ENCODE measurements at regions not wholly inside any gene's neighbourhood (a gene's known extent, or its start where the extent isn't known, plus 50 kb on each side); places are given as distances from the start of the nearest gene placed in this dataset.

DNA sequence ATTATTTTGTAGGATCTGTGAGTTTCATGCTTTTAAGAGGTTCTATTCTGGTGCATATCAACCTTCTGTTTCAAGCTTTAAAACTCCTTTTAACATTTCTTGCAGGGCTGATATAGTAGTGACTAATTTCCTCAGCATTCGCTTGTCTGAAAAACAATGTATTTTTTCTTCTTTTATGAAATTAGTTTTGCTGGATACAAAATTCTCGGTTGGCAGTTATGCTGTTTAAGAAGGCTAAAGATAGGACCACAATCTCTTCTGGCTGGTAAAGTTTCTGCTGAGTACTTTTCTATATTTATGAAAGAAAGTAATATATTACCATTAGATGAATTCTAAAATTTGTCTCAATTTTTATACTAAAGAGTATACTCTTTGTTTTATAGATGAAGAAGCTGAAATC lies 487.8 kb upstream of the SPRY2 start:
- Histone ChIP-seq H3K4me3 (IDR thresholded peaks at IDR 0.05; ENCODE audit: insufficient read depth, low read depth, low read length) (no peak overlapping the region), H3K27ac (no peak overlapping the region)
- TF ChIP-seq, protein P1, sequence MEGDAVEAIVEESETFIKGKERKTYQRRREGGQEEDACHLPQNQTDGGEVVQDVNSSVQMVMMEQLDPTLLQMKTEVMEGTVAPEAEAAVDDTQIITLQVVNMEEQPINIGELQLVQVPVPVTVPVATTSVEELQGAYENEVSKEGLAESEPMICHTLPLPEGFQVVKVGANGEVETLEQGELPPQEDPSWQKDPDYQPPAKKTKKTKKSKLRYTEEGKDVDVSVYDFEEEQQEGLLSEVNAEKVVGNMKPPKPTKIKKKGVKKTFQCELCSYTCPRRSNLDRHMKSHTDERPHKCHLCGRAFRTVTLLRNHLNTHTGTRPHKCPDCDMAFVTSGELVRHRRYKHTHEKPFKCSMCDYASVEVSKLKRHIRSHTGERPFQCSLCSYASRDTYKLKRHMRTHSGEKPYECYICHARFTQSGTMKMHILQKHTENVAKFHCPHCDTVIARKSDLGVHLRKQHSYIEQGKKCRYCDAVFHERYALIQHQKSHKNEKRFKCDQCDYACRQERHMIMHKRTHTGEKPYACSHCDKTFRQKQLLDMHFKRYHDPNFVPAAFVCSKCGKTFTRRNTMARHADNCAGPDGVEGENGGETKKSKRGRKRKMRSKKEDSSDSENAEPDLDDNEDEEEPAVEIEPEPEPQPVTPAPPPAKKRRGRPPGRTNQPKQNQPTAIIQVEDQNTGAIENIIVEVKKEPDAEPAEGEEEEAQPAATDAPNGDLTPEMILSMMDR (conservative IDR thresholded peaks at IDR 0.05; ENCODE audit: low read depth, low read length): no peak

DNA sequence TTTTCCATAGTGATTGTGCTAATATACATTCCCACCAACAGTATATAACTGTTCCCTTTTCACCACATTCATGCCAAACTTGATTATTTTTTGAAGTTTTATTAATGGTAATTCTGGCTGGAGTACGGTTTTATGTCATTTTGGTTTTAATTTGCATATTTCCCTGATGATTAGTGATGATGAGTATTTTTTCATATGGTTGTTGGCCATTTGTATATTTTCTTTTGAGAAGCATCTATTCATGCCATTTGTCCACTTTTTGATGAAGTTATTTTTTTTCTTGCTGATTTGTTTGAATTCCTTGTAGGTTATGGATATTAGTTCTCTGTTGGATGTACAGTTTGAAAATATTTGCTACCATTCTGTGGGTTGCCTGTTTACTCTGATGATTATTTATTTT lies 484.4 kb upstream of the SPRY2 start:
- Histone ChIP-seq H3K27me3 (ENCODE audit: insufficient read depth, low read depth) (no peaks in the 10 kb centered on the region), H3K4me3 (IDR thresholded peaks at IDR 0.05; ENCODE audit: insufficient read depth, low read depth, low read length) (no peak overlapping the region), H3K4me1 (ENCODE audit: low read depth, poor library complexity, severe bottlenecking) (no peaks in the 10 kb centered on the region), H3K36me3 (ENCODE audit: insufficient read depth) (no peaks in the 10 kb centered on the region), H2AFZ (ENCODE audit: low read depth) (no peak overlapping the region), H3K9ac (no peak overlapping the region), H3K4me2 (no peak overlapping the region), H3K79me2 (ENCODE audit: insufficient read depth, low read depth) (no peaks in the 10 kb centered on the region), H3K27ac (no peak overlapping the region), H4K20me1 (ENCODE audit: insufficient read depth) (no peaks in the 10 kb centered on the region)
- TF ChIP-seq, protein P1 (conservative IDR thresholded peaks at IDR 0.05; ENCODE audit: low read depth, low read length): no peak

More for the DNA sequence above, 487.8 kb upstream of the SPRY2 start:
- Histone ChIP-seq H2AFZ (ENCODE audit: low read depth) (no peak overlapping the region), H3K9ac (no peak overlapping the region), H4K20me1 (ENCODE audit: insufficient read depth) (no peaks in the 10 kb centered on the region), H3K4me1 (ENCODE audit: low read depth, poor library complexity, severe bottlenecking) (no peaks in the 10 kb centered on the region), H3K4me2 (no peak overlapping the region), H3K27me3 (ENCODE audit: insufficient read depth, low read depth) (no peaks in the 10 kb centered on the region), H3K36me3 (ENCODE audit: insufficient read depth) (no peaks in the 10 kb centered on the region), H3K79me2 (ENCODE audit: insufficient read depth, low read depth) (no peaks in the 10 kb centered on the region)

DNA sequence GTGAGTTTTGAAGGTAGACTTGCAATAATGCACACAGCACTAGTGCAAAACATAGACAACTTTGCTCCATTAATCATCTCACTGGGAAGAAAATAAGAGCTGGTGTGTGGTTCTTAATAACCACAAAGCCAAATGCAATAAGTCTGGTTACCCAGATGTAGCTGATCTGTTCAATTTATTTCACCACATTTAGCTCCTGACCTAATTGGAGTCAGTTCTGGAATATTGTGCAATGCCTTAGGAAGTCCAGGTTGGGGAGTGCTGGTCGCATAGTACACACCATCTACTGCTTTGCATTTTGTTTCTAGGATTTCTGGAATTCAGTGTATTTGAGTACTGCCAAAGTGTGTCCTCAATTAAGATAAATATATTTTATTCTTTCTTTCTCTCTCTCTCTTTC lies 483.3 kb upstream of the SPRY2 start:
- TF ChIP-seq, protein P1 (conservative IDR thresholded peaks at IDR 0.05; ENCODE audit: low read depth, low read length): no peak

DNA sequence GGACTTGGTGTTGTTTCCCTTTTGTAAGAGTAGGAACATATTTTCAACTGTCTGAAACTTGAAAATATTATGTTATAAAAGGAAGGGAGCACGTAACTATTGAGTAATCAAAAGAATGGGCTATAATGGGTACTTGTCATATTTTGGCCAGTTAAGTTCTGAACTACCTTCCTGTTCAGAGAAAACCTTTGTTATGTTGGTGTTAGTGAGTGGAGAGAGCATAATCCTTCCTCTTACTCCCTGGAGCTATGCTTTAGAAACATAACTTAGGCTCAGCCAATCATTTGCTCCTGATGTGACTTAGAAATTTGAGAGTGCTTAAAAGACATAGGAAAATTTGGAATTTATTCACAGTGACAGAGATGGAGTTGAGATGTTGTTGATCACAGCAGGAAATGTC lies 482.5 kb upstream of the SPRY2 start:
- Histone ChIP-seq H3K4me2 (no peak overlapping the region), H3K4me3 (IDR thresholded peaks at IDR 0.05; ENCODE audit: insufficient read depth, low read depth, low read length) (no peak overlapping the region), H2AFZ (ENCODE audit: low read depth) (no peak overlapping the region), H3K27ac (no peak overlapping the region), H3K27me3 (ENCODE audit: insufficient read depth, low read depth) (no peaks in the 10 kb centered on the region), H3K79me2 (ENCODE audit: insufficient read depth, low read depth) (no peaks in the 10 kb centered on the region), H3K9ac (no peak overlapping the region), H3K36me3 (ENCODE audit: insufficient read depth) (no peaks in the 10 kb centered on the region), H3K4me1 (ENCODE audit: low read depth, poor library complexity, severe bottlenecking) (no peaks in the 10 kb centered on the region), H4K20me1 (ENCODE audit: insufficient read depth) (no peaks in the 10 kb centered on the region)
- TF ChIP-seq, protein P1 (conservative IDR thresholded peaks at IDR 0.05; ENCODE audit: low read depth, low read length): no peak

More for the DNA sequence above, 483.3 kb upstream of the SPRY2 start:
- no peak overlapping the region for H3K4me3 ChIP-seq (IDR thresholded peaks at IDR 0.05; ENCODE audit: insufficient read depth, low read depth, low read length)
- no peaks in the 10 kb centered on the region for H4K20me1 ChIP-seq (ENCODE audit: insufficient read depth)
- no peaks in the 10 kb centered on the region for H3K4me1 ChIP-seq (ENCODE audit: low read depth, poor library complexity, severe bottlenecking)
- no peak overlapping the region for H2AFZ ChIP-seq (ENCODE audit: low read depth)
- no peak overlapping the region for H3K27ac ChIP-seq
- no peaks in the 10 kb centered on the region for H3K36me3 ChIP-seq (ENCODE audit: insufficient read depth)
- no peaks in the 10 kb centered on the region for H3K27me3 ChIP-seq (ENCODE audit: insufficient read depth, low read depth)
- no peak overlapping the region for H3K9ac ChIP-seq
- H3K4me2 ChIP-seq: no peak overlapping the region
- H3K79me2 ChIP-seq (ENCODE audit: insufficient read depth, low read depth): no peaks in the 10 kb centered on the region

Measured in KMS-11 (cell line).